Upper lobe of left lung (tissue), 4 donors: ENCODE measurements at regions not wholly inside any gene's neighbourhood (a gene's known extent, or its start where the extent isn't known, plus 50 kb on each side); places are given as distances from the start of the nearest gene placed in this dataset.

Source experiments
- CTCF ChIP-seq, 6 experiments: fragments of 450-650 bp in 4 of 6; fragments of 200-600 bp in 2 of 6; sonication (generic) in 2 of 6; IDR thresholded peaks; one replicate each; pipeline ENCODE4 v1.5.1; 2016 to 2019; ENCODE audit warnings: antibody characterized with exemption in 6 of 6
- EP300 ChIP-seq, 4 donors: sonication (generic); formaldehyde crosslinking; IDR thresholded peaks; one replicate each; pipeline ENCODE4 v1.5.1; 2017; ENCODE audit warnings: antibody characterized with exemption in 4 of 4, control low read depth in 2 of 4
- POLR2A ChIP-seq, 4 donors: fragments of 450-650 bp; IDR thresholded peaks; one replicate each; pipeline ENCODE4 v1.5.1; 2016 to 2017; ENCODE audit warnings: antibody characterized with exemption in 4 of 4, mild to moderate bottlenecking in 2 of 4
- POLR2AphosphoS5 ChIP-seq, 2 donors: sonication (generic); formaldehyde crosslinking; IDR thresholded peaks; one replicate each; pipeline ENCODE4 v1.5.1; 2017; ENCODE audit warnings: antibody characterized with exemption in 2 of 2

GRCh38 chr4:162767083-162767482, 399.6 kb downstream of the NAF1 start:
- TF ChIP-seq CTCF (IDR thresholded peaks at IDR 0.05) (no peak), POLR2A (IDR thresholded peaks at IDR 0.05) (no peak), POLR2AphosphoS5 (IDR thresholded peaks at IDR 0.05) (no peak), EP300 (IDR thresholded peaks at IDR 0.05) (no peak)
